H9 (cell line): ENCODE measurements at regions not wholly inside any gene's neighbourhood (a gene's known extent, or its start where the extent isn't known, plus 50 kb on each side); places are given as distances from the start of the nearest gene placed in this dataset.

Source experiments
- DNase-seq: peaks from one replicate; pipeline ENCODE4 v3.0.0-alpha.2; 2017
- H2AFZ ChIP-seq: one replicate; pipeline ENCODE4 v1.6.1; 2013; ENCODE audit warnings: mild to moderate bottlenecking, low read length, control low read depth, moderate library complexity
- H2AK5ac ChIP-seq: 2 replicates; pipeline ENCODE4 v1.6.1; 2013; ENCODE audit warnings: low read length, control low read depth, mixed read lengths; ENCODE audit not compliant: insufficient read length
- H2BK120ac ChIP-seq: one replicate; pipeline ENCODE4 v1.6.1; 2013; ENCODE audit warnings: low read depth, mild to moderate bottlenecking, low read length, control low read depth, inconsistent platforms; ENCODE audit not compliant: poor library complexity, severe bottlenecking
- H2BK12ac ChIP-seq: 2 replicates; pipeline ENCODE4 v1.6.1; 2013; ENCODE audit warnings: low read length, control low read depth, mixed read lengths, low read depth; ENCODE audit not compliant: insufficient read length
- H2BK15ac ChIP-seq: 2 replicates; pipeline ENCODE4 v1.6.1; 2013; ENCODE audit warnings: low read depth, low read length, control low read depth
- H2BK20ac ChIP-seq: one replicate; pipeline ENCODE4 v1.6.1; 2013; ENCODE audit warnings: low read depth, mild to moderate bottlenecking, low read length, control low read depth, inconsistent platforms; ENCODE audit not compliant: poor library complexity, severe bottlenecking
- H2BK5ac ChIP-seq: 2 replicates; pipeline ENCODE4 v1.6.1; 2013; ENCODE audit warnings: low read length, control low read depth, mixed read lengths; ENCODE audit not compliant: insufficient read length
- H3K14ac ChIP-seq: 2 replicates; pipeline ENCODE4 v1.6.1; 2013; ENCODE audit warnings: low read length, control low read depth; ENCODE audit not compliant: insufficient read depth
- H3K18ac ChIP-seq: 2 replicates; pipeline ENCODE4 v1.6.1; 2013; ENCODE audit warnings: low read depth, mild to moderate bottlenecking, mixed read lengths, low read length, control low read depth; ENCODE audit not compliant: insufficient read length
- H3K23ac ChIP-seq: 2 replicates; pipeline ENCODE4 v1.6.1; 2013; ENCODE audit warnings: low read length, control low read depth, mixed read lengths, low read depth; ENCODE audit not compliant: insufficient read length
- H3K23me2 ChIP-seq: 2 replicates; pipeline ENCODE4 v1.6.1; 2013; ENCODE audit warnings: low read depth, mild to moderate bottlenecking, mixed read lengths, low read length, control low read depth; ENCODE audit not compliant: insufficient read length, poor library complexity, severe bottlenecking
- H3K27ac ChIP-seq: 2 replicates; pipeline ENCODE4 v1.5.1; 2013; ENCODE audit warnings: low read length, control low read depth, mixed read lengths, low read depth; ENCODE audit not compliant: insufficient read length
- H3K27me3 ChIP-seq: 2 replicates; pipeline ENCODE4 v1.6.1; 2013; ENCODE audit warnings: low read length, control low read depth, inconsistent platforms; ENCODE audit not compliant: insufficient read depth
- H3K4ac ChIP-seq: 2 replicates; pipeline ENCODE4 v1.6.1; 2013; ENCODE audit warnings: low read depth, mild to moderate bottlenecking, control low read depth, inconsistent platforms, low read length, moderate library complexity
- H3K4me1 ChIP-seq: 2 replicates; pipeline ENCODE4 v1.6.1; 2013; ENCODE audit warnings: low read length, control low read depth, inconsistent platforms; ENCODE audit not compliant: insufficient read depth
- H3K4me2 ChIP-seq: 2 replicates; pipeline ENCODE4 v1.6.1; 2013; ENCODE audit warnings: low read length, control low read depth, mixed read lengths; ENCODE audit not compliant: insufficient read length, insufficient read depth
- H3K56ac ChIP-seq: 2 replicates; pipeline ENCODE4 v1.6.1; 2013; ENCODE audit warnings: low read depth, mild to moderate bottlenecking, mixed read lengths, low read length, control low read depth; ENCODE audit not compliant: insufficient read length
- H3K79me1 ChIP-seq: 2 replicates; pipeline ENCODE4 v1.6.1; 2013; ENCODE audit warnings: low read depth, mild to moderate bottlenecking, moderate library complexity, low read length, control low read depth, inconsistent platforms; ENCODE audit not compliant: insufficient read depth, poor library complexity, severe bottlenecking
- H3K79me2 ChIP-seq: 2 replicates; pipeline ENCODE4 v1.6.1; 2013; ENCODE audit warnings: low read length, control low read depth, inconsistent platforms; ENCODE audit not compliant: insufficient read depth
- H3K9ac ChIP-seq: 2 replicates; pipeline ENCODE4 v1.6.1; 2013; ENCODE audit warnings: low read length, control low read depth, mixed read lengths; ENCODE audit not compliant: insufficient read length; ENCODE audit errors: extremely low read depth
- H3K9me3 ChIP-seq: one replicate; pipeline ENCODE4 v1.6.1; 2013; ENCODE audit warnings: low read depth, low read length, inconsistent platforms; ENCODE audit not compliant: control insufficient read depth
- H3T11ph ChIP-seq: one replicate; pipeline ENCODE4 v1.6.1; 2013; ENCODE audit warnings: mild to moderate bottlenecking, low read length, control low read depth, inconsistent platforms
- H4K20me1 ChIP-seq: one replicate; pipeline ENCODE4 v1.6.1; 2013; ENCODE audit not compliant: control insufficient read depth, insufficient read length, insufficient read depth
- H4K5ac ChIP-seq: 2 replicates; pipeline ENCODE4 v1.6.1; 2013; ENCODE audit warnings: low read depth, mild to moderate bottlenecking, mixed read lengths, low read length, control low read depth; ENCODE audit not compliant: insufficient read length
- H4K8ac ChIP-seq: replicated peaks from 2 replicates; pipeline ENCODE4 v1.6.1; 2013; ENCODE audit warnings: low read length, control low read depth, mixed read lengths, low read depth; ENCODE audit not compliant: insufficient read length
- H4K91ac ChIP-seq: 2 replicates; pipeline ENCODE4 v1.6.1; 2013; ENCODE audit warnings: low read depth, mild to moderate bottlenecking, moderate library complexity, mixed read lengths, low read length, control low read depth; ENCODE audit not compliant: insufficient read length
- H3K27ac Mint-ChIP-seq, 3 experiments: 2 replicates in 2 of 3; 3 replicates in 1 of 3; pipeline ENCODE4 v1.8.0; 2020 to 2021; ENCODE audit warnings: mixed read lengths in 3 of 3, mild to moderate bottlenecking in 1 of 3, moderate library complexity in 1 of 3
- H3K27me3 Mint-ChIP-seq: 2 replicates; pipeline ENCODE4 v1.8.0; 2021; ENCODE audit warnings: low read depth, mild to moderate bottlenecking, moderate library complexity, mixed read lengths
- H3K36me3 Mint-ChIP-seq, 3 experiments: 2 replicates in 2 of 3; 3 replicates in 1 of 3; pipeline ENCODE4 v1.8.0; 2020 to 2021; ENCODE audit warnings: low read depth in 3 of 3, mixed read lengths in 3 of 3; ENCODE audit not compliant: insufficient read depth in 1 of 3
- H3K4me1 Mint-ChIP-seq, 2 experiments: 2 replicates each; pipeline ENCODE4 v1.8.0; 2020; ENCODE audit warnings: mixed read lengths in 2 of 2
- H3K4me3 Mint-ChIP-seq, 2 experiments: 2 replicates in 1 of 2; 3 replicates in 1 of 2; pipeline ENCODE4 v1.8.0; 2020 to 2021; ENCODE audit warnings: mild to moderate bottlenecking in 2 of 2, mixed read lengths in 2 of 2, moderate library complexity in 1 of 2
- H3K9me3 Mint-ChIP-seq, 2 experiments: 2 replicates in 1 of 2; 3 replicates in 1 of 2; pipeline ENCODE4 v1.8.0; 2020; ENCODE audit warnings: mild to moderate bottlenecking in 2 of 2, mixed read lengths in 2 of 2, moderate library complexity in 1 of 2
- whole genome bisulfite sequencing: extraction: QIAGEN DNeasy Blood & Tissue Kit; methylation state at CpG from one replicate; pipeline ENCODE4 v1.1.7; 2013; ENCODE audit warnings: missing lambda C conversion rate, low lambda C conversion rate, mixed read lengths; ENCODE audit not compliant: insufficient read length; ENCODE audit errors: extremely low coverage; 5-methylcytosine and 5-hydroxymethylcytosine counted together
- TF ChIP-seq, protein P1 (sequence below): fragments of 200-600 bp; sonication (generic); conservative IDR thresholded peaks from 3 replicates; pipeline ENCODE4 v1.8.0; 2021; ENCODE audit warnings: antibody characterized with exemption, mild to moderate bottlenecking

DNA sequence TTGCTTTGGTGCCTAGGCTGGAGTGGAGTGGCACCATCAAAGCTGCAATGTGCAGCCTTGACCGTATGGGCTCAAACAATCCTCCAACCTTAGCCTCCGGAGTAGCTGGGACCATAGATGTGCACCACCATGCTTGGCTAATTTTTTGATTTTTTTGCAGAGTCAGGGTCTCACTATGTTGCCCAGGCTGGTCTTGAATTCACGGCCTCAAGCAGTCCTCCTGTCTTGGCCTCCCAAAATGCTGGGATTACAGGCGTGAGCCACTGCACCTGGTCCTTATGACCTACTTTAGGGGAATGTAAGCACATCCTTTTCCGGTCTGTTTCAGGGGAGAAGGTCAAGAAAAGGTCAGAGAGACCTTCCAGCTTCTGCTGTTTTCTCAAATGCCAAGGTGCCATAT, 53.4 kb upstream of the SPRED2 start:
- Histone ChIP-seq H3K56ac (no peak overlapping the region), H2AFZ (no peak overlapping the region), H3K4me2 (no peak overlapping the region), H4K91ac (no peak overlapping the region), H3K23me2 (no peaks in the 10 kb centered on the region), H3K4me1 (no peaks in the 10 kb centered on the region), H3K79me2 (no peaks in the 10 kb centered on the region), H3K27me3 (no peaks in the 10 kb centered on the region), H3K9me3 (no peaks in the 10 kb centered on the region), H3K79me1 (no peaks in the 10 kb centered on the region), H3K23ac (no peak overlapping the region), H3K4ac (no peak overlapping the region), H3K14ac (no peak overlapping the region), H4K8ac (no peak overlapping the region), H3T11ph (no peak overlapping the region), H2BK12ac (no peak overlapping the region), H4K5ac (no peak overlapping the region), H3K18ac (no peak overlapping the region), H3K9ac (no peak overlapping the region), H2AK5ac (no peak overlapping the region), H2BK5ac (no peak overlapping the region), H2BK15ac (no peak overlapping the region), H3K27ac (no peak overlapping the region), H4K20me1 (no peaks in the 10 kb centered on the region), H2BK20ac (no peak overlapping the region), H2BK120ac (no peak overlapping the region)
- no peak overlapping the region for H3K4me3 Mint-ChIP-seq
- H3K27ac Mint-ChIP-seq: no peak overlapping the region
- TF ChIP-seq, protein P1, sequence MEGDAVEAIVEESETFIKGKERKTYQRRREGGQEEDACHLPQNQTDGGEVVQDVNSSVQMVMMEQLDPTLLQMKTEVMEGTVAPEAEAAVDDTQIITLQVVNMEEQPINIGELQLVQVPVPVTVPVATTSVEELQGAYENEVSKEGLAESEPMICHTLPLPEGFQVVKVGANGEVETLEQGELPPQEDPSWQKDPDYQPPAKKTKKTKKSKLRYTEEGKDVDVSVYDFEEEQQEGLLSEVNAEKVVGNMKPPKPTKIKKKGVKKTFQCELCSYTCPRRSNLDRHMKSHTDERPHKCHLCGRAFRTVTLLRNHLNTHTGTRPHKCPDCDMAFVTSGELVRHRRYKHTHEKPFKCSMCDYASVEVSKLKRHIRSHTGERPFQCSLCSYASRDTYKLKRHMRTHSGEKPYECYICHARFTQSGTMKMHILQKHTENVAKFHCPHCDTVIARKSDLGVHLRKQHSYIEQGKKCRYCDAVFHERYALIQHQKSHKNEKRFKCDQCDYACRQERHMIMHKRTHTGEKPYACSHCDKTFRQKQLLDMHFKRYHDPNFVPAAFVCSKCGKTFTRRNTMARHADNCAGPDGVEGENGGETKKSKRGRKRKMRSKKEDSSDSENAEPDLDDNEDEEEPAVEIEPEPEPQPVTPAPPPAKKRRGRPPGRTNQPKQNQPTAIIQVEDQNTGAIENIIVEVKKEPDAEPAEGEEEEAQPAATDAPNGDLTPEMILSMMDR: no peak
- no peaks in the 10 kb centered on the region; a peak in 1 of 7 replicates for H3K36me3 Mint-ChIP-seq
- WGBS: no CpG with 5 or more reads among the region's 5 CpGs
- no peak for DNase-seq
- H3K27me3 Mint-ChIP-seq: peaks cover 40% of the 10 kb centered on the region
- peaks cover 0 to 2% of the 10 kb centered on the region in 2 experiments; a peak in 2 of 5 replicates for H3K9me3 Mint-ChIP-seq
- peaks cover 7 to 8% of the 10 kb centered on the region in 2 experiments for H3K4me1 Mint-ChIP-seq
